ENCODE measurements at regions not wholly inside any gene's neighbourhood (a gene's known extent, or its start where the extent isn't known, plus 50 kb on each side); places are given as distances from the start of the nearest gene placed in this dataset.

GRCh38 chr2:105686588-105686987 is 58.1 kb upstream of the NCK2 start:
- Histone ChIP-seq H3K36me3 (ENCODE audit: control insufficient read depth, low read length) (no peaks in the 10 kb centered on the region), H3K4me3 (ENCODE audit: low read length) (no peak overlapping the region), H3F3A (ENCODE audit: control insufficient read depth, insufficient read depth) (no peaks in the 10 kb centered on the region), H3K4me2 (ENCODE audit: low read length) (no peak overlapping the region), H3K79me2 (ENCODE audit: control insufficient read depth, low read length) (no peaks in the 10 kb centered on the region), H3K27ac (ENCODE audit: low read depth, low read length) (no peak overlapping the region), H4K20me1 (ENCODE audit: control insufficient read depth, insufficient read depth, low read depth, low read length) (no peaks in the 10 kb centered on the region), H3K9me2 (replicated peaks; ENCODE audit: control insufficient read depth, low read length) (no peaks in the 10 kb centered on the region), H3K27me3 (ENCODE audit: control insufficient read depth, low read length) (peaks cover 10% of the 10 kb centered on the region), H3K4me1 (ENCODE audit: control insufficient read depth, low read length) (no peaks in the 10 kb centered on the region), H3K9me3 (ENCODE audit: control insufficient read depth, insufficient read depth, low read length) (no peaks in the 10 kb centered on the region)
- TF ChIP-seq EZH2phosphoT487 (IDR thresholded peaks at IDR 0.05; ENCODE audit: borderline replicate concordance, low read length) = no peak

- Histone ChIP-seq H3K4me1 (ENCODE audit: control insufficient read depth, low read length) (no peaks in the 10 kb centered on the region), H3K4me3 (ENCODE audit: low read length) (no peak overlapping the region), H3K9me2 (replicated peaks; ENCODE audit: control insufficient read depth, low read length) (no peaks in the 10 kb centered on the region), H3K79me2 (ENCODE audit: control insufficient read depth, low read length) (no peaks in the 10 kb centered on the region), H3K4me2 (ENCODE audit: low read length) (no peak overlapping the region), H3K36me3 (ENCODE audit: control insufficient read depth, low read length) (no peaks in the 10 kb centered on the region), H3K27ac (ENCODE audit: low read depth, low read length) (no peak overlapping the region), H4K20me1 (ENCODE audit: control insufficient read depth, insufficient read depth, low read depth, low read length) (no peaks in the 10 kb centered on the region), H3K27me3 (ENCODE audit: control insufficient read depth, low read length) (peaks cover 10% of the 10 kb centered on the region), H3K9me3 (ENCODE audit: control insufficient read depth, insufficient read depth, low read length) (no peaks in the 10 kb centered on the region), H3F3A (ENCODE audit: control insufficient read depth, insufficient read depth) (no peaks in the 10 kb centered on the region)
- no peak for TF ChIP-seq CTCF (IDR thresholded peaks at IDR 0.05; ENCODE audit: low read depth, low read length, poor library complexity, severe bottlenecking)
- no peak for TF ChIP-seq EZH2phosphoT487 (IDR thresholded peaks at IDR 0.05; ENCODE audit: borderline replicate concordance, low read length)
Observed at GRCh38 chr2:105683011-105683492, 61.7 kb upstream of the NCK2 start.

DNA sequence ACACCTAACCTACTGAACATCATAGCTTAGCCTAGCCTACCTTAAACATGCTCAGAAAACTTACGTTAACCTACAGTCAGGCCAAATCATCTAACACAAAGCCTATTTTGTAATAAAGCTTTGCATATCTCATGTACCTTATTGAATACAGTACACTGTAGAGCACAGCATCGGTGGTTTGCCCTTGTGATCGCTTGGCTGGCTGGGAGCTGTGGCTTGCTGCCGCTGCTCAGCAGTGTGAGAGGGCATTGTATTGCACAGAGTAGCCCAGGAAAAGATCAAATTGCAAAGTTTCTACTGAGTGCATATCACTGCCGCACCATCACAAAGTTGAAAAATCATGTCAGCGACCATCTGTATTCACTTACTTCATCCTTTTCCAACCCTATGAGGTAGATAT is 62.3 kb upstream of the NCK2 start:
- H4K20me1 ChIP-seq (ENCODE audit: control insufficient read depth, insufficient read depth, low read depth, low read length) = no peaks in the 10 kb centered on the region
- peaks cover 10% of the 10 kb centered on the region for H3K27me3 ChIP-seq (ENCODE audit: control insufficient read depth, low read length)
- H3K27ac ChIP-seq (ENCODE audit: low read depth, low read length) = no peak overlapping the region
- no peak overlapping the region for H3K4me2 ChIP-seq (ENCODE audit: low read length)
- TF ChIP-seq EZH2phosphoT487 (IDR thresholded peaks at IDR 0.05; ENCODE audit: borderline replicate concordance, low read length) (no peak), CTCF (IDR thresholded peaks at IDR 0.05; ENCODE audit: low read depth, low read length, poor library complexity, severe bottlenecking) (no peak)
- H3F3A ChIP-seq (ENCODE audit: control insufficient read depth, insufficient read depth) = no peaks in the 10 kb centered on the region
- H3K9me3 ChIP-seq (ENCODE audit: control insufficient read depth, insufficient read depth, low read length) = no peaks in the 10 kb centered on the region
- no peaks in the 10 kb centered on the region for H3K9me2 ChIP-seq (replicated peaks; ENCODE audit: control insufficient read depth, low read length)
- no peaks in the 10 kb centered on the region for H3K79me2 ChIP-seq (ENCODE audit: control insufficient read depth, low read length)
- no peaks in the 10 kb centered on the region for H3K4me1 ChIP-seq (ENCODE audit: control insufficient read depth, low read length)
- H3K36me3 ChIP-seq (ENCODE audit: control insufficient read depth, low read length) = no peaks in the 10 kb centered on the region
- no peak overlapping the region for H3K4me3 ChIP-seq (ENCODE audit: low read length)

GRCh38 chr2:105681927-105682326 is 62.8 kb upstream of the NCK2 start:
- no peaks in the 10 kb centered on the region for H3K4me1 ChIP-seq (ENCODE audit: control insufficient read depth, low read length)
- no peak overlapping the region for H3K27ac ChIP-seq (ENCODE audit: low read depth, low read length)
- H3K36me3 ChIP-seq (ENCODE audit: control insufficient read depth, low read length) = no peaks in the 10 kb centered on the region
- no peaks in the 10 kb centered on the region for H3K9me3 ChIP-seq (ENCODE audit: control insufficient read depth, insufficient read depth, low read length)
- TF ChIP-seq CTCF (IDR thresholded peaks at IDR 0.05; ENCODE audit: low read depth, low read length, poor library complexity, severe bottlenecking) = no peak
- no peak for TF ChIP-seq EZH2phosphoT487 (IDR thresholded peaks at IDR 0.05; ENCODE audit: borderline replicate concordance, low read length)
- H3K79me2 ChIP-seq (ENCODE audit: control insufficient read depth, low read length) = no peaks in the 10 kb centered on the region
- H3F3A ChIP-seq (ENCODE audit: control insufficient read depth, insufficient read depth) = no peaks in the 10 kb centered on the region
- no peaks in the 10 kb centered on the region for H4K20me1 ChIP-seq (ENCODE audit: control insufficient read depth, insufficient read depth, low read depth, low read length)
- H3K9me2 ChIP-seq (replicated peaks; ENCODE audit: control insufficient read depth, low read length) = no peaks in the 10 kb centered on the region
- H3K27me3 ChIP-seq (ENCODE audit: control insufficient read depth, low read length) = peaks cover 10% of the 10 kb centered on the region
- no peak overlapping the region for H3K4me3 ChIP-seq (ENCODE audit: low read length)
- H3K4me2 ChIP-seq (ENCODE audit: low read length) = no peak overlapping the region

All from DOHH2 (cell line).